ENCODE measurements at regions not wholly inside any gene's neighbourhood (a gene's known extent, or its start where the extent isn't known, plus 50 kb on each side); places are given as distances from the start of the nearest gene placed in this dataset.

DNA sequence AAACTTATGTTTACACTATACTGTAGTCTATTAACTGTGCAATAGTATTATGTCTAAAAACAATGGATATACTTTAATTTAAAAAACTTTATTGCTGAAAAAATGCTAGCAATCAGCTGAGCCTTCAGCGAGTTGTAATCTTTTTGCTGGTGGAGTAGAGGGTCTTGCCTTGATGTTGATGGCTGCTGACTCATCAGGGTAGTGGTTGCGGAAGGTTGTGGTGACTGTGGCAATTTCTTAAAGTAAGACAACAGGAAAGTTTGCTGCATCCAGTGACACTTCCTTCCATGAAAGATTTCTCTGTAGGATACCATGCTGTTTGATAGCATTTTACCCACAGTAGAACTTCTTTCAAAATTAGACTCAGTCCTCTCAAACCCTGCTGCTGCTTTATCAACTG, 234.7 kb upstream of the CSF3R start:
- no peak for DNase-seq

DNA sequence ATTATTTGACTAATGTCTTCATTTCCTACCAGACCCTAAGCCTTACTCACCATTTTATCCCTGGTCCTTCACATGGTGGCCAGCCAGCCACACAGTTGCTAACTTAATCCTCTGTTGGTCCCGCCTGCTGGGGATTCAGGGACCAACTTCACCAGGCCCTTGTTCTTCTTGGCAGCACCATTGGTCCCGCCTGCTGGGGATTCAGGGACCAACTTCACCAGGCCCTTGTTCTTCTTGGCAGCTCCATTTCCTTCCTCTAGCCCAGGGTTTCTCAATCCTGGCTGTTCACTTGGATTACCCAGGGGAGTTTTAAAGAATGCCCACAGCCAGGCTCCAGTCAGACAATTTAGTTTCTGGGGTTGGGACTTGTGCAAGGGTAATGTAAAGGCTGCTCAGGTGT, 233.1 kb upstream of the CSF3R start:
- DNase-seq = no peak

DNA sequence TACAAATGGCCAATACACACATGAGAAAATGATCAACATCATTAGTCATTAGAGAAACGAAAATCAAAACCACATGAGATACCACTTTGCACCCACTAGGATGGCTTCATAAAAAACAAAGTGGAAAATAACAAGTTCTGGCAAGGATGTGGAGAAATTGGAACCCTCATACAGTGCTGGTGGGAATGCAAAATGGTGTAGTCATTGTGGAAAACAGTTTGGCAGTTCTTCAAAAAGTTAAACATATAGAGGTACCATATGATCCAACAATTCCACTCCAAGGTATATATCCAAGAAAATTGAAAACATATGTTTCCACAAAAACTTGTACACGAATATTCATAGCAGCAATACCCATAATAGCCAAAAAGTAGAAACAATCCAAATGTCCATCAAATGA, 231.6 kb upstream of the CSF3R start:
- DNase-seq = no peak

DNA sequence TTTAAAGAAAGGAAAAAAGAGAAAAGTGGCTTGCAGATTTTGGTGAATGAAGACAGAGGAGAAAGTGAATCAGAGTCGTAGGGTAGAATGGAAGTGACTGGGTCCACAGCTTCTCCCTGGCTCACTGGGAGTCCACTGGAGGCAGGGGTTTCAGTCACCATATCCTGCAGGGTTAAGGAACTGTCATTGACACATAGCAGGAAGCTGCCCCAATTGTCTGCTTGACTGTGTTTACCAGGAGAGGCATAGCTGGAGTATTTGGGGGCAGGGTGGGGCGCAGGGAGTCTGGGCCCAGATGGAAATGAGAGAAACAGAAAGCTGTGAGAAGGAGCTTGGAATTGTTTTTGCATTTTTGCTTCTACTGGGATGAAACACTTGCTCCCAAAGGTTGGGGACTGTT, 228.8 kb upstream of the CSF3R start:
- no peak for DNase-seq

DNA sequence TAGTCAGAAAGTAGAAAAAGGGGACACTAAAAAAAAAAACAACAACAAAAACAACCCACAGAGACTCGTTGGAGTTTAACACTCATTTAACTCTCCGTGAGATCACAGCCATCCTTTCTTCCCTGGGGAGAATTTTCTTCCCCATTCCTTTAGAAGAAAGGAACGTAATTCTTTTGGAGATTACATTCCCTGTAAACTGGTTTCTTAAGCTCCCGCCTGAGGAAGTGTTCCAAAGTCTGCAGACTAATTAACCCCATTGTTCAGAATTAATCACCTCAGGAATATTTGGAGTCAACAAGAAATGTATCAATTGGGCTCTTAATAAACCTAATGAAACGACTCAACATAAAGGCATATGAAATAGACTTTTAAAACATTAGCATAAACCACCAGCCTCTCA, 228.2 kb upstream of the CSF3R start:
- no peak for DNase-seq

DNA sequence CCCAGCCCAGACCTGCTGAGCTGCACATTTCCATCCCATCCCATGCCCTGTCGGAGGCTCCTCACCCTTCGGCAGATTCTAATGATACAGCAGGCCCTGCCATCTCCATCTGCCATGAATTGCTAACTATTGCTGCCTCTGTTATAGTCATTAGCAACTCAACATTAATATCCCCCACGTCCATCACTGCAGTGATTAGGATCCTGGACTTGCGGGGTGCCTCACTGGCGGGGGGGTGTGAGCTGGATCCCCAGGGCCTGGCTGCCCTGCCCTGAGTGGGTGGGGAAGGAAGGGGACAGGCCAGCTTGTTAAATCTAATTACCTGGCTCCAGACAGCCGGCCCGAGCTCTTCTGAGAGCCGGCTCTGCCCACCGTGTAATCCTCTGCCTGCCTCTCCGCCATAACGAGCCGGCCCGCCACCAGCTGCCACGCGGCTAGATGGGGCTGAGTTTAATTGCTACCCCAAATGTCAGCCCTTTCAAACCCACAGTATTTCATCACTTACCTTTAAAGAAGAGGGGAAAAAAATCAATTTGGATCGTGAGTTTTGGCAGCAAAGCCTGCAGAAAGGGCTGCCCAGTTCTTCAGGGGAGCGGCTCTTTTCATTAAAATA, 227.3 kb upstream of the CSF3R start:
- no peak for DNase-seq

DNA sequence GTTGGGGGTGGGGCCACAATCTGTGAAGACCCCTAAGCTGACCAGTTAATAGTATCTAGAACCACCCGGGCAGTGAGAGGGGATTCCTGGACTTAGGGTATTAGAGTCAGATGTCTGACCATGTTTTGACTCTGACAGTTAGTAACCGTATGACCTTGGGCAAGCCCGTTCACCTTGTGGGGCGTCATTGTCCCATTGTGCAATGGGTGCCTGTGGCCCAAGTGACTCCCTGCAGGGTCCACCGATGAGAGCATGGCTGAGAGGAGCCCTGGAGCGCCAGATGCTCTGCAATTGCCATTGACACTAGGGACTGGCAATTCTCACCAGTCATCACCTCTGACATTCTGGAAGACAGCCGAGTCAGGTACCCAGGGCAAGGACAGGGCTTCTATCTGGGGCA, 225.9 kb upstream of the CSF3R start:
- DNase-seq = no peak

DNA sequence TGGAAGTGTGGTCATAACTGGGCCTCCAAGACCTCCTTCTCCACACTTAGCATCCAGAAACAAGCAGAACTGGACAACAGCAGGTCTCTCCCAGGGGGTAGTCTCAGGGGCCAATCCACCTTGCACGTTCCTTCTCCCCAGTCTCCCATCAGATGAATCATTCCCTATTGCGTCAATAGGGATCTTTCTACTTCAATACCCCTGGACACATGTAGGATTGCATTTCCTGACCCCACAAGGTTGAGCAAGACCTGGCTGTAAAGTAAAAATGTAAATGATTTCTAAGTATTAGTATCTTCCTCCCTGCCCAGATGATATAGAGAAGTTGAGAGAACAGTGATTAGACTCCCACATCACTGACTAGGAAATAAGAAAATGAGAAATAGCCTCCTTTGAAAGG, 224.5 kb upstream of the CSF3R start:
- no peak for DNase-seq

DNA sequence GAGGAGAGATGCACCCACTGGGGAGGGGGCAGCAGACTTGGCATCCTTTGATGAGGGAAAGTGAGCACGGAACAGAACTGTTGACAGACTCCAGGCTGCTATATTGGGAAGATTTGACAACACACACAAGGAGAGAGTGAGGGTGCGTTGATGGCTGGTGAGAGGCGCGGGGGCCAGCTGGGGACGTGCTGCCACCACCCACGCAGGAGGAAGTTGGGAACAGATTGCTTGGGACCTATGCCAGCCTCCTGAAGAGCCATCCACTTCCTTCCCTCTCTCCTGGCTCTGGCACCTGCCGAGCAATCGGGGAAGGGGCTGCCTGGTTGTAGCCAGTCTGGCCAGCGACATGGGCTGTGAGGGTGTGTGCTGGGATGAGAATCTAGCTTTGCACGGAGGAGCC, 223.7 kb upstream of the CSF3R start:
- no peak for DNase-seq

DNA sequence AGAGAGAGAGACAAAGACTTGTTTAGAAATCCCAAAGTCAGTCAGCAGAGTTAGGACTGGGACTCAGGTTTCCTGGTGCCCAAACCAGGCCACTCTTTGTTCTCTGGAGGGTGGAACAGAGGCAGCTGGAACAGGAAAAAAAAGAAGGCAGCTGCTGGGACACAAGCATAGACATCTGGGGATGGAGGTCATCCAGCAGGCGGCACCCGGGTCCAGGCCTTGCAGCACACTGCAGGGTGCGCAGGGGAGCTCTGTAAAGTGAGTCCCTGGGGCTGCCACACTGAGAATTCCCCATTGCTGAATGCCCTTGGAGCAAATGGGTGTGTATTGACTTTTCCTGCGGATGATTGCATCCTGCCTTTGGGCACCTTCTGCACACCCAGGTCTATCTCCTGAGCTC, 222.9 kb upstream of the CSF3R start:
- DNase-seq = no peak

DNA sequence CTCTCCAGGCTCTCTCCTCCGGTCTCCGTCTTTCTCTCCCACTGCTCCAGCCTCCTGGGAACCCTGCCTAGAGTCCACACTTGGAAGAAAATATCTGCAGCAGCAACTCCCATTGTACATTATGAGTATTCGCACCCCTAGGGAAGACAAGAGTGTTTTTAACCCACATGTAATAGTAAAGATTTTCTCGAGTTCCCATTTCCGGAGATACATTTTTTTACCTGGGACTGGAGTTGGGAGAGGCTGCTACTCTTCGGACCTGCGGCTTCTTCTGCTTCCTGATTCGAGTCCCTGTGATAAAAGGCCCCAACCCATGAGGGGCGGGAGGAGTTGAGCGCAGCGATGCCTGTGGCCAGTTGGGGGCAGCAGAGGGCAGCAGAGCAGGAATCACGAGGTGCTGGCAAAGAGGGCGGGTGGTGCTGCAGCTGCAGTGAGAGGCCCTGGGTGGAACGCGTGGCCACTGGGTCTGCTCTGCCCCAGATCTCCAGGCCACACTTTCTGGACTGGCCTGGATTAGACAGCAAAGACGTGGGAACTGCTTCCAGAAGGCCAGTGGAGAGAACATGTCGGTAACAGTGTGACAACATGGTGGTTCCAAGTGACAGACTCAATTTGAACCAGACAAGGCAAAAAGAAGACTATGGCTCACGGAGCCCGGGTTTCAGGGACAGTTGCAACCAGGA, 221.0 kb upstream of the CSF3R start:
- DNase-seq = peak; percentile 81

DNA sequence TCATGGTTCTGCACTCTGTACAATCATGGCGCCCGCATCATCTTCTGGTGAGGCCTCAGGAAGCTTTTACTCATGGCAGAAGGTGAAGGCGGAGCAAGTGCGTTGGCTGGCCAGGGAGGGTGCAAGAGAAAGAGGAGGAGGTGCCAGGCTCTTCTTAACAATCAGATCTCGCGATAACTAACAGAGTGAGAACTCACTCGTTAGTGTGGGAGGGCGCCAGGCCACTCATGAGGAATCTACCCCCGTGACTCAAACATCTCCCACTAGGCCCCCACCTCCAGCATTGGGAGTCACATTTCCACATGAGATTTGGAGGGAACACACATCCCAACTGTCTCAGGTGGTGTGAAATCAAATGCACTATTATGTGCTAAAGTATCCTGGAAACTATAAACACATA, 220.2 kb upstream of the CSF3R start:
- DNase-seq = no peak

DNA sequence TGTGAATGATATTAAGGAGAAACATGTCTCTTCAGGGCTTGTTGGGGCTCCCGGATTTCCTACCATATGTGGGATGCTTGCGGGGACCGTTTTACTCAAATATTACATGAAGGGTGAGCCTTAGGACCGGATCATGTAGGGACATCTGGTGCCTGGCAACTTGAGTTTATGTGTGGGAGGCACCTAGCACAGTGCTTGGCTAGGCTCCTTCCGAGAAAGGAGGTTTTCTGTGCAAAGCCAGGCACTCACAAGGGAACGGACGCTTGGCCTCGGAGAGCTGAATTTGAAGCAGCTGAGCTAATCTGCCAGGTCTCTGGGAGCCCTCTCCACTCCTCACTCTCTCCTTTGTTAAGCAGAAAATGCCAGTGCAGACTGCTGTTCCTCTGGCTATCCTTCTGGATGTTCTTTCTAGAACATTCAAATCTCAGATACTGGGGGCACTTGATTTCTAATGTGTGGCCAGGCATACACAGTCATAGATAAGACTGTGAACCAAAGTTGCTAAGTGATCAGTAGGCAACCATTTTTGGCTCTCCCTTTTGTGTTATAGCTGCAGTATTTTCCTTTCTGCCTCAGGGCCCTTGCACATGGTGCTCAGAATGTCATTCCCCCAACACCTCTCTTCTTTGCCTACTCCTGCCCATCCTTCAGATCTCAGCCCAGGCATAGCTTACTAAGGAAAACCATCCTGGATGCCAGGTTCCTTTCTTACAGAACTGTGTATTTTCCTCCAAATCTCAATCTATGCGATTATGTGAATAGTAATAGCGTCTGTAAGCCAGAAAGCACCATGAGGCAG, 216.6 kb upstream of the CSF3R start:
- DNase-seq = no peak

DNA sequence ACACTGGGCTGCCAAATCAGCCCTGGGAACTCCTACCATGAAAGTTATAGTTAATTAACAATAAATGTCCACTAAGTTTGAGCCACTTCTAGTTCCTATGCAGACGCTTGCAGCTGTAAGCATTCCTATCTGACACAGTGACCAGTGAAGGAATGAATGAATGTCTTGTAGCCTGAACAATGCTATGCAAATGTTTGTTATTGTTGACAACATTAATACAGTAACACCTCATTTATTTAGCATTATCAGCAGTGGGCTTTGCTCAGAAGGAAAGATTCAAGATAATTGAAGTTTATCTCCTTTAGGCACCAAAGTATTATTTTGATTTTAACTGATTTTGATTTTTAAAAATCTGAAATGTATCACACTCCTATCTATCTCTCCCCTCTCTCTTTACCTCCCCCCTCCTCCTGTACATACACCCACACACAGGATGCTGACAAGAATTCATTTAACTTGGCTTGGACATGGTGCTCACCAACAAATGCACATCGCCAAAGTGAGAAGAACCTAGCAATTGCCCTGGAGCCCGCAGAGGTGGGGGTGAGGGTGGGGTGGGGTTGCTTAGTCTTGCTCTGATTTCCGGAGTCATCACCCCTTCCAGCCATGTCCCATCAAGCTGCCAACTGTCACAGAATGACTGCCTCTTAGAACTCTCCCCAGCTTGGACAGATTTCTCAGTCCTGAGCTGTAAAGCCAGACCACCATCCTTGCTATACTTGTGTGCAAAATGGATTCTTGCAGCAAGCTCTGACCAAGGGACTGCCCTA, 215.3 kb upstream of the CSF3R start:
- no peak for DNase-seq

DNA sequence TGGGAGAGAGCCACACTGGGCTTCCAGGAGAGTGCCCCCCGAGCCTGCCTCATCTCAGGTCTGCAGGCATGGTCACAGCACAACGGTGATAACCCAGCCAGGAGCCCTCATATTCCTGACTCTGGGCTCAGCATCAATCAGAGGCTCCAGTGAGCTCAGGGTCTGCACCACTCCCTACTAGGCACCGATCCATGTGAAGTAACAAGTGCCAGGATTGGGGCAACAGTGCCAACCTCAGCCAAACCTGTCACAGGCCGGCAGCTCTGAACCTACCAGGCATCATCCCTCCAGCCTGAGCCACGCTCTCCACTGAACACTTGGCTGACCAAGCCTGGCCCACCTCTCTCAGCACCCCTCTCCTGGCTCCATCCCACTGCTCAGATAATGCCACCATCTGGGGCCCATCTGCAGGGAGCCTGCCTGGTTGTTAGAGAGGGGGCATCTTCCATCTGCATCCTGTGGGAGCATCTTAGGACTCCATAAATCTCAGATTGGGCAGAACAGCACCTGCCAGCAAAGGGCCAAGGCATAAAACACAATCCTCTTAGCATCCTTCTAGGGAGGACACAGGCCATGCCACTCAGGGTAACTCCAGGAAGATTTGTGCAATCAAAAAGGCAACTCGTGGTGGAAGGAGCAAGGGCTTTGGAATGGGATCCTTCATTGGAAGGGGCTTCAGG, 213.7 kb upstream of the CSF3R start:
- DNase-seq = no peak

DNA sequence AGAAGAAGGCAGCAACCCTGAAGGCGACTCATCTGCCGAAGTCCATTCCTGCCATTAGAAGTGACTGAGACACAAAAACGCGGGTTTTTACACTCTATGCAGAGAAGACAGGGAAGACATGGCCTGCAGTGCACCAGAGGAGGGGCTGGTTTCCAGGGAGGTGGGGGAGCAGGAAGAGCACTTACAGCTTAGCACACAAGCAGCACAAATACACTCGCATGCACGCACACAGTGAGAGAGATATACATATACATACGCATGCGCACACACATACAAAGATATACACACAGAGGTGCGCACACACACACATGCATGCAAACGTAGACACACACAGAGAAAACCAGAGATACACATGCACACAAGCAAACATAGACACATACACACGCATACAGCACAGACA, 210.9 kb upstream of the CSF3R start:
- no peak for DNase-seq

DNA sequence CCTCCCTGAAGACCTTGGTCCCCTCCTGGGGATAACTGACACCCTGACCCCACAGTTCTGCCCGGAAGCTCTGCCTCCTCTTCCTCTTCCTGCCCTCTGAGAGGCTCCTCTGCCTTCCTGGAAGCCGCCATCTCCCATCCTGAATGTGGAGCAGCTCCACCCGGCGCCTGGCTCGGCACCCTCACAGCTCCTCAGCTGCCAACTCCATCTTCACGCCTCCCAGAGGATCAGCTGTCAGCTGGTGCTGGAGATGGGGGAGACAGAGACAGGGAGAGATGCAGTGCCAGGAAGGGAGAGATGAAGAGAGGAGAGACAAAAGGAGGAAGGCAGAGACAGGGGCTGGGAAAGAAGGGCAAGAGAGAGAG, 210.4 kb upstream of the CSF3R start:
- no peak for DNase-seq

DNA sequence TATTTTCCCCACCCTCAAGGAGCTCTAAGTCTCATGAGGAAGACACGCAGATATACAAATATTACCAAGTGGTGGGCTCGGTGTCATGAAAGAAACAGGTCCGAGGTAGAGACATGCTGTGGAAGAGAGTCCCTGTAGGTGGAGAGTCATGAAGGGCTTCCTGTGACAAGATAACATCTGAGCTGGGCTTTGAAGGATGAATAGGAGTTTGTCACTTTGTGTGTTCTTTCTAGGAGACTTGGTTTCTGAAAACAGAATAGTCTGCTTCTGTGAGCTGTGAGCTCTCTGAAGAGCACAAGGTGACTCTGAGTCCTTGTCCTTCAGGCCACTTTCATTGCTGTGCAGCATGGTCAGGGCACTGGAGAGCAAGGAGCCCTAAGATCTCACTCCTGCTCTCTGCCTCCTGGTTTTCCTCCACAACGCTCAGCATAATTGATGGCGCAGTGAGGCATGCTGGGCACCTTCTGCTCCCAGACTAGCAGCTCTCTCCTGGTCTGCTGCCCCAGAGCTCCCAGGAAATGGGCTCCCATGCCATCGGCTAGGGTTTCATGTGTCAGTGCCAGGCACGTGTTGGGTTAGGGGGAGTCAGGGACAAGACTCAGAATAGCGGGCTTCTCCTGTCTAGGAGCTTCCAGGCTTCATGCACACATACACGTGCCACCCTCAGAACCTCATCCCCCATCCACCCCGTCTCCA, 209.9 kb upstream of the CSF3R start:
- DNase-seq = no peak

DNA sequence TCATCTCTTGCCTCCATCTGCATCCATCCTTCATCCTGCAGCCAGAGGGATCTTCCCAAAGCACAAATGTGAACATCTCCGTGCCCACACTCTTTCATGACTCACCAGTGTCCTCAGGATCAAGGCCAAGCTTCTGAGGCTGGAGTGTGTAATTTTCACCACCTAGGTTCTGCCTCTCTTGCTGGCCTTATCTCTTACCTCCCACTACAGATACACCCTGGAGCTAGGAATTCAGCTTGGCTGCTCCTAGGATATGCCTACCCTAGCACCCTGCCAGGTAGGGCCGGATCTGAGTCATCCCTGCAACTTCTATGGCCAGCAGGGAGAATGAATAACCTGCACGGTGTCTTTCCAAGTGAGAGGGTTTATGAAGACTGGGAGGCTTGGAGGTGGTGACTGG, 208.7 kb upstream of the CSF3R start:
- no peak for DNase-seq

DNA sequence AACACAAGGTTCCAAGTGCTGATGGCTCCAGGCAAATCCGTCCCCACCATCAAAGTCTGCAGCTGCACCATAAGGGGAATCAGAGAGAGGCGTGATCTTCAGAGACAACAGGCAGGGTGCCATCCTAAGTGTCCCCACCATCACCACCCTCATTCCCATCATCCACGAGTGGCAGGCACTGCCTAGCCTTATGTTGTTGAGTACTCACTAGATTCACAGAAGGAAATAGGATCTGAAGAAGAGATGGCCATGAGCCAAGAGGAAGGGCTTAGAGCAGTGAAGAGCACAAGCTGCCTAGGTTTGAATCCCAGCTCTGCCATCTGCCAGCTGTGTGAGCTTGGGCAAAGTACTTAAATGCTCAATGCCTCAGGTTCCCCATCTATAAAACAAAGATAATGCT, 207.3 kb upstream of the CSF3R start:
- no peak for DNase-seq

DNA sequence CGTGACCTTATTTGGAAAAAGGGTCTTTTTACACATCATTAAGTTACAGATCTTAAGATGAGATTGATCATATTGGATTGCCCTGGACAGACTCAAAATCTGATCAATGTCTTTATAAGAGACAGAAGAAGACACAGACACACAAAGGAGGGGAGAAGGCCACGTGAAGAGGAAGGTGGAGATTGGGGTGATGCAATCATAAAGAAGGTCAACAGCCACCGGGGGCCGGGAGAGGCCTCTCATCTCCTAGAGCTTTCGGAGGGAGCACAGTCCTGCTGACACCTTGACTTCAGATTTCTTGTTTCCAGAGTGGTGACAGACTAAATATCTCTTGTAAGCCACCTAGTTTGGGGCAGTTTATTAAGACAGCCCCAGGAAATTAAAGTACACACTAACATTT, 204.6 kb upstream of the CSF3R start:
- no peak for DNase-seq

DNA sequence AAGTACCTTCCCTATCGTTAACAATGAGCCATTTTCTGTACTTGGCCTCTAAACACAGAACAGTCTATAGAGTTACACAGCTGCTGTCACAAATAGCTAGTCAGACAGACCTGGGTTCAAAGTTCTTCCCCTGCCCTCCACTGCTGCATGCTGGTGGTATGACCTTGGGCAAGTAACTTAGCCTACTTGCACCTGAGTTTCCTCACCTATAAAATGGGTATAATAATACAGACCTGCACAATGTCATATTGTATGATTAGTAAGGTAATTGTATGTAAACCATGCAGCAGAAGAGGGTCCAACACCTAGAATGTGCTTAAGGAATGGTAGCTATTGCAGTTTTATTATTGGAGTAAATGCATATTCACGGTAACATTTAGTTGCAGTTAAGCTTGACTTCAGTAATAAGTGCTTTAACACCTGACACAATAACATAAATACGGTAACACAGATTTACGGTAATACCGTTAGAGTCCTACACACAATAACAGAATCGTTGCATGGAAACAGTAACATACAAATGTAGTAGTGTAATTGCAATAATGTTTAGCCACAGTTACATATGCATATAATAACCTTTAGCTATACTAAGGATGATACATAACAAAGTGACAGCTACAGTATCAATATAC, 193.3 kb upstream of the CSF3R start:
- DNase-seq = no peak

All from stimulated activated CD4-positive, alpha-beta T cell treated with anti-CD3 and anti-CD28 coated beads, Interleukin-15, amount 100 ng/mL, for 24 hours (primary cell).